ENCODE measurements at regions not wholly inside any gene's neighbourhood (a gene's known extent, or its start where the extent isn't known, plus 50 kb on each side); places are given as distances from the start of the nearest gene placed in this dataset.
"Not testable (repeated sequence)": the region's sequence is repeated elsewhere in the genome, so short reads cannot be mapped to it uniquely, and the experiment has no call there.

- Mint-ChIP-seq H3K27ac (no peak overlapping the region), H3K4me1 (no peaks in the 10 kb centered on the region), H3K36me3 (no peaks in the 10 kb centered on the region), H3K27me3 (no peaks in the 10 kb centered on the region), H3K9me3 (peaks cover 2% of the 10 kb centered on the region), H3K4me3 (no peak overlapping the region)
- CTCF ChIA-PET: no interaction called here
- no peak for DNase-seq
Observed at GRCh38 chr7:123296965-123297364, 97.2 kb upstream of the SLC13A1 start.

GRCh38 chr7:123293710-123294109 lies 93.9 kb upstream of the SLC13A1 start:
- peaks cover 2% of the 10 kb centered on the region for H3K9me3 Mint-ChIP-seq
- no peaks in the 10 kb centered on the region for H3K27me3 Mint-ChIP-seq
- CTCF ChIA-PET: no interaction called here
- H3K36me3 Mint-ChIP-seq: no peaks in the 10 kb centered on the region
- no peak overlapping the region for H3K4me3 Mint-ChIP-seq
- H3K4me1 Mint-ChIP-seq: no peaks in the 10 kb centered on the region
- DNase-seq: no peak
- no peak overlapping the region for H3K27ac Mint-ChIP-seq

GRCh38 chr7:123292227-123292626 lies 92.5 kb upstream of the SLC13A1 start:
- no peak for DNase-seq
- Mint-ChIP-seq H3K27me3 (no peaks in the 10 kb centered on the region), H3K4me3 (no peak overlapping the region), H3K4me1 (no peaks in the 10 kb centered on the region), H3K36me3 (no peaks in the 10 kb centered on the region), H3K9me3 (no peaks in the 10 kb centered on the region), H3K27ac (no peak overlapping the region)
- CTCF ChIA-PET: no interaction called here

DNA sequence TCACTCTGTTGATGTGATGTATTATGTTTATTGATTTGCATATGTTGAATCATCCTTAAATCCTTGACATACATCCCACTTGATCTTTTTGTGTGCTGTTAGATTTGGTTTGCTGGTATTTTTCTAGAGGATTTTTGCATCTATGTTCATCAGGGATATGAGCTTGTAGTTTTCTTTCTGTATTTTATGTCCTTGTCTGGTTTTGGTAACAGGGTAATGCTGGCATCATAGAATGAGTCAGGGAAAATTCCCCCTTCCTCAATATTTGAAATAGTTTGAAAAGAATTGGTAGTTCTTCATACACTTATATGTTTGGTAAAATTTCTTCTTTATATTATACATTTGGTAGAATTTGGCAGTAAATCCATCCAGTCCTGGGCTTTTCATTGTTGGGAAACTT lies 89.4 kb upstream of the SLC13A1 start:
- CTCF ChIA-PET: no interaction called here
- no peaks in the 10 kb centered on the region for H3K36me3 Mint-ChIP-seq
- no peaks in the 10 kb centered on the region for H3K27me3 Mint-ChIP-seq
- no peak overlapping the region for H3K27ac Mint-ChIP-seq
- no peaks in the 10 kb centered on the region for H3K4me1 Mint-ChIP-seq
- H3K9me3 Mint-ChIP-seq: no peaks in the 10 kb centered on the region
- no peak overlapping the region for H3K4me3 Mint-ChIP-seq
- DNase-seq: no peak

- H3K4me1 Mint-ChIP-seq: no peaks in the 10 kb centered on the region
- H3K27ac Mint-ChIP-seq: no peak overlapping the region
- DNase-seq: no peak
- no peaks in the 10 kb centered on the region for H3K9me3 Mint-ChIP-seq
- no peaks in the 10 kb centered on the region for H3K27me3 Mint-ChIP-seq
- H3K36me3 Mint-ChIP-seq: no peaks in the 10 kb centered on the region
- CTCF ChIA-PET: no interaction called here
- H3K4me3 Mint-ChIP-seq: no peak overlapping the region
Observed at GRCh38 chr7:123285076-123285700, 85.4 kb upstream of the SLC13A1 start.

DNA sequence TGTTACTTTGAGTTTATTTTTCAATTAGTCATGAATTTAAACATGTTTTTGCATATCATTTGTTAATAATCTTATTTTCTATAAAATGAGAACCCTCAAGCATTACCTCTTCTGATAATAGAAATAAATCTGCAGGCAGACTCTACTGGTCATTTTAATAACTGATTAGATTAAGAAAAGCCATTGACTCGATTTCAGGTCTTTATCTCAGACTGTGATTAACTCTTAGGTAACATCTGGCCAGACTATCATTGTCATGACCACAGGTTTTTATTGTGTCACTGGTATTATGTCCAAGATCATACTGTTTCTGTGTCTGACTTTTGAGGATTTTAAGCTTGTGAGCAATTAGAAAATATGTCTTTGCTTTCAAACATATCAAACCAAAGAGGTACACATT lies 83.6 kb upstream of the SLC13A1 start:
- DNase-seq: no peak
- no peaks in the 10 kb centered on the region for H3K27me3 Mint-ChIP-seq
- H3K36me3 Mint-ChIP-seq: no peaks in the 10 kb centered on the region
- no peak overlapping the region for H3K27ac Mint-ChIP-seq
- H3K4me3 Mint-ChIP-seq: no peak overlapping the region
- CTCF ChIA-PET: no interaction called here
- no peaks in the 10 kb centered on the region for H3K9me3 Mint-ChIP-seq
- H3K4me1 Mint-ChIP-seq: no peaks in the 10 kb centered on the region

DNA sequence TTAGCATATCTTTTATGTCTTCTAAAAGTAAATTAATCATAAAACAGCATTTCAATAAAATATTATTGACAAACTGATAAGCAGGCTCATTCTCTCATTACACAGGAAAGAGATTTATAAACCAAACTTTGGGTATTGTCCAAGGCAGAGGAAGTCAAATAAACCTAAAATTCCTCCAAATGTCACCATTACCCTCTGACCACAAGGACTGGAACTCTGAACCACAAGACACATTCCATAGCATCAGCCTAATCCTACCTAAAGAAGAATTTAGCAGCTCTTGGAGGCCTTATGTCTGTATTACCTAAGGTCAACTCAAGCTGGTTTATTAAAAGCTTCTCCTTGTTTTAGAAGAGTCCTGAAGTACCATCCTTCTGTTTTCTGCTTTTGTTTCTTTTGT lies 82.4 kb upstream of the SLC13A1 start:
- Mint-ChIP-seq H3K4me3 (no peak overlapping the region), H3K27ac (no peak overlapping the region), H3K36me3 (no peaks in the 10 kb centered on the region), H3K27me3 (no peaks in the 10 kb centered on the region), H3K9me3 (peaks cover 2% of the 10 kb centered on the region), H3K4me1 (no peaks in the 10 kb centered on the region)
- no peak for DNase-seq
- CTCF ChIA-PET: no interaction called here

DNA sequence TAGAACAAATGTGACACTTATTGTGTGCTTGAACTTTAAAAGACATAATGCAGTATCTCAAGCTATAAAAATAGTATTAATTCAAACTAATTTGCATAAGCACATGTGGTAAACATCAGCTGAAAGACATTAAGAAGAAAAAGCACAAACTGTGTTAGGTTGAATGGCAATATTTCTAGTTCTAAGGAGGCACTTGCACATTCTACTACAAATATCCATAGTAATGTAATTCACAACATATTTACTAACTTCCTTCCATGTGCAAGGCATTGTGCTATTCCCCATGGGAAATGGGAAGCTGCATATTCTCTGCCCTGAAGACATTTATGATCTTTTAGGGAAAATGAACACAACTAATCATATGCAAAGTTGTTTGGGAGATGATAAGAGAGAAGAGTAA lies 80.2 kb upstream of the SLC13A1 start:
- Mint-ChIP-seq H3K27ac (no peak overlapping the region), H3K4me3 (no peak overlapping the region), H3K4me1 (no peaks in the 10 kb centered on the region), H3K9me3 (peaks cover 2% of the 10 kb centered on the region), H3K27me3 (no peaks in the 10 kb centered on the region), H3K36me3 (no peaks in the 10 kb centered on the region)
- CTCF ChIA-PET: no interaction called here
- no peak for DNase-seq

DNA sequence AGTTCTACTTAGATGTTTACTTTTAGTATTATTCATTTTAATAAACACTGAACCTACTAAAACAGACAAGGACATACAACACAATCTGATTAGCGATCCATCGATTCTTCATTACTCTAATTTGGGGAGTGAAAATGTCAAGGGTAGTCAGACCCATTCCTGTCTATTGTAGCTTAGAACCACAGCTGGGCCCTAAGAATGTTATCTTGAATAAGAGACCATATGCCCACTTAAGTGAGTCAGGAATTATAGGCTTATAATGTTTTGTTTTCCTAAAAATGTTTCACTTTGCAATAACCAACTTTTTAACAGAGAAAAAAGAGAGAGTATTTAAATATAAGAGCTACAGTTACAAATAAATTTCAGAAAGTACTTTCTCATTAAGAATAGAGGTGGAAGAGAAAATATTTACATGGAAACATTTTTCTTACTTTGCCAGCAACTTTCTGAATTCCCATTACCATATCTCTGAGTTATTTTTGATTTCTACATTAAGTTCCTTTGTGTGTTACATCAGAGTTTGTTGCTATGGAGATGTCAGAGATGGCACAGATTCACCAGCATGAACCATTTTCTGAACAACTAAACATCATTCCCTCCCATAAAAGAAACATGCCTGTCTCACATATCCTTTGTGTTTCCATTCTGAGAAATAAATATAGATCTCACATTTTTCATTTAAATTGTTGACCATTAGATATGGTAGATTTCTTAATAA lies 75.4 kb upstream of the SLC13A1 start:
- Mint-ChIP-seq H3K9me3 (peaks cover 2% of the 10 kb centered on the region), H3K4me1 (no peaks in the 10 kb centered on the region), H3K27me3 (no peaks in the 10 kb centered on the region), H3K4me3 (no peak overlapping the region), H3K36me3 (no peaks in the 10 kb centered on the region), H3K27ac (no peak overlapping the region)
- DNase-seq: no peak
- CTCF ChIA-PET: no interaction called here

DNA sequence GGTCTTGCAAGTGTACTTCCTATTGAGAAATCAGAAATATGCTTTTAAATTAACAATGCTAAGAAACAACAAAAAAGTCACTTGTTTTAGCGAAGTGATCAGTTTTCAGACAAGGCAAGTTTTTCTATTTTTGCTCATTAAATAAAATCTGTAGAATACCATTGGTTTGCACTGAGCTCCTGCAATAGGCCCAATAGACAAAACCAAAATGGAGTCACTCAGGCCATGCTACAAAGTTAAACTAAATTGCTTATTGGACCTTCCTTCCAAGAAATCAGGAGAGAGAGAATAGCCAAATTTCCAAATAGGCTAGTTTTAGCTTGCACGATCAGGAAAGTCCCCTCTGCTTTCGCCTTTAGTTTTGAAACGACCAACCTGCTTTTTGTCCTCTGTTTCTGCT lies 73.4 kb upstream of the SLC13A1 start:
- H3K9me3 Mint-ChIP-seq: peaks cover 4% of the 10 kb centered on the region

DNA sequence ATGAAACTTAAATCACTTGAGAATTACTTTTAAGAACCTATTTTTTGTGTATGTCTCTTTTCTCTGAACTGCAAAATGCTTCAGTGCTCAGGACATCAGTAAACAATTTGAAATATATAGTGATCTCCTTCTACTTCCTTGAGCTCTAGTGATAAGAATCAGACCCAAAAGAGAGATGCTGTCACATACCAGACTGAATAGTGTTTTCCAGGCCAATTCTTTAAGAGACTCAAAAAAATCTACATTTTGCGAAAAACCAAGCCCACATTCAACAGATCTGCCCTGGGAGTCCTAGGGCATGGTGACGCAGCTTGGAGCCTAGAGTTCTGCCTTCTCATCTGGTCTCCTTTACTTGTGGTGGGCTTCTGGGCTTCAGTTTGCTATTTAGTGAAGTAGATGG lies 72.1 kb upstream of the SLC13A1 start:
- H3K4me1 Mint-ChIP-seq: no peaks in the 10 kb centered on the region
- no peak overlapping the region for H3K4me3 Mint-ChIP-seq
- H3K27ac Mint-ChIP-seq: no peak overlapping the region
- DNase-seq: no peak
- no peaks in the 10 kb centered on the region for H3K36me3 Mint-ChIP-seq
- CTCF ChIA-PET: no interaction called here
- H3K9me3 Mint-ChIP-seq: peaks cover 2% of the 10 kb centered on the region
- no peaks in the 10 kb centered on the region for H3K27me3 Mint-ChIP-seq

More for the DNA sequence above, 73.4 kb upstream of the SLC13A1 start:
- Mint-ChIP-seq H3K4me1 (no peaks in the 10 kb centered on the region), H3K36me3 (no peaks in the 10 kb centered on the region), H3K27ac (no peak overlapping the region), H3K27me3 (no peaks in the 10 kb centered on the region), H3K4me3 (no peak overlapping the region)
- CTCF ChIA-PET: no interaction called here
- no peak for DNase-seq

GRCh38 chr7:123271231-123271630 lies 71.5 kb upstream of the SLC13A1 start:
- H3K27me3 Mint-ChIP-seq: no peaks in the 10 kb centered on the region
- peaks cover 2% of the 10 kb centered on the region for H3K9me3 Mint-ChIP-seq
- no peaks in the 10 kb centered on the region for H3K4me1 Mint-ChIP-seq
- no peak overlapping the region for H3K27ac Mint-ChIP-seq
- no peaks in the 10 kb centered on the region for H3K36me3 Mint-ChIP-seq
- CTCF ChIA-PET: no interaction called here
- H3K4me3 Mint-ChIP-seq: no peak overlapping the region
- DNase-seq: no peak

DNA sequence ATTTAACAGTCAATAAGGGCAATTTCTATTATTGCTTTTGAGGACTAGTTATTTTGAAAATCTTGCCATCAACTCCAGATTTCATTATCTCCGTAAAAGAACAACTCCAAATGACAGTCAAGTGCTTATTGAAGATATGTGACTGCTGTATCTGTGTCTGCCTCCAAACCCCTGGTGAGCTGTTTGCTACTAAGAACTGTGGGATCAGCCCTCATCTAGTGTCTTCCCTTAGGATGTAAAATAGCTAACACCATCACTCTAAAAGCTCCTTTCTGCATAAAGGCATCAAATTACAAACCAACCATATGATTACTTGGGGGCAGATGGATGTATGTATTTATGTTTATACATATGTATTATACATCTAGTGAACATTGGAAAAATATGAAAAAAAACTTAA lies 70.8 kb upstream of the SLC13A1 start:
- CTCF ChIA-PET: no interaction called here

GRCh38 chr7:123265853-123266252 lies 66.1 kb upstream of the SLC13A1 start:
- H3K4me1 Mint-ChIP-seq: no peaks in the 10 kb centered on the region
- no peaks in the 10 kb centered on the region for H3K27me3 Mint-ChIP-seq
- H3K36me3 Mint-ChIP-seq: no peaks in the 10 kb centered on the region
- H3K4me3 Mint-ChIP-seq: no peak overlapping the region
- H3K27ac Mint-ChIP-seq: no peak overlapping the region
- no peak for DNase-seq
- H3K9me3 Mint-ChIP-seq: peaks cover 3% of the 10 kb centered on the region
- CTCF ChIA-PET: interaction anchor here (0.6 kb wide), 1 partner anchor 192 kb away, joined by 3 read pairs; no protein-coding TSS in a partner anchor

More for the DNA sequence above, 70.8 kb upstream of the SLC13A1 start:
- Mint-ChIP-seq H3K27ac (no peak overlapping the region), H3K36me3 (no peaks in the 10 kb centered on the region), H3K4me3 (no peak overlapping the region), H3K27me3 (no peaks in the 10 kb centered on the region), H3K4me1 (no peaks in the 10 kb centered on the region), H3K9me3 (peaks cover 2% of the 10 kb centered on the region)
- no peak for DNase-seq

- H3K9me3 Mint-ChIP-seq, H3K36me3 Mint-ChIP-seq, DNase-seq, CTCF ChIA-PET, H3K4me3 Mint-ChIP-seq, H3K27ac Mint-ChIP-seq, H3K4me1 Mint-ChIP-seq, H3K27me3 Mint-ChIP-seq: not testable (repeated sequence)
Observed at GRCh38 chr7:123264820-123265219, 65.1 kb upstream of the SLC13A1 start.

Measured in activated naive CD4-positive, alpha-beta T cell treated with anti-CD3 and anti-CD28 coated beads, Interleukin-2, amount 10 ng/mL, durations not matched to agents 7 days and 5 days (primary cell).